ENCODE measurements at regions not wholly inside any gene's neighbourhood (a gene's known extent, or its start where the extent isn't known, plus 50 kb on each side); places are given as distances from the start of the nearest gene placed in this dataset.

DNA sequence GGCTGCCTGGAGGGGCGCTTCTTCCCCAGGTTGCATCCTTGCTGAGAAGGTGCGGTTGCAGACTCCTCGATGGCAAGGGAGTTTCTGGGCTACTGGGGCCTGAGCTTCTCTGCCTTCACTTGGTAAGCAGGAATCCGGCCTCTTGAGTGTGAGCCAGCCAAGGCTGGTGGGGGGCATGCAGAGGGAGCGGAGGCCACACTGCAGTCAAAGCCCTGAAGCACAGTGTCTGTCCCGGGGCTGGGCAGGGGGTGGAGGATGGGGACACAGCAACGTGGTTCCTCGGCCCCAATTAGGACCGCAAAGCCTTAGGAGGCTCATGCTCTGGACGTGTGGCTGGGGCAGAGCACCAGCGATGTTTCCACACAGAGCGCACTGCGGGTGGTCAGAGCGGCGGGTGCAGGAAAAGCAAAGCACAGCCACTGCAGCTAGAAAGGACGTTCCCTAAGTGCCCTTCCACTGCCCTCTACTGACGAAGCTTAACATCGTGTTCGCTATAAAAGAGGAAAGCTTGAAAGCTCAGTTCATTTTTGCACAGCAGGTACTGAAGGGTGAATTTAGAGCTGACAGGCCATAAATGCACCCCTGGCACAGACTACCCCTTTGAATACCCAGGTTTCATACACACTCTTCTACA, 60.7 kb upstream of the COG2 start:
- H3K4me3 ChIP-seq = no peak overlapping the region
- ATAC-seq (peak in 1 of 4 donors; percentile 29), DNase-seq (no peak)
- no peaks in the 10 kb centered on the region for H3K36me3 ChIP-seq
- H3K9me3 ChIP-seq = no peaks in the 10 kb centered on the region
- WGBS (ENCODE audit: insufficient coverage, low coverage, low lambda C conversion rate, missing lambda C conversion rate) = 57% methylated on average over 4 of the region's 19 CpGs
- no peaks in the 10 kb centered on the region for H3K4me1 ChIP-seq
- TF ChIP-seq POLR2A (IDR thresholded peaks at IDR 0.05) = no peak
- TF ChIP-seq, protein P1, sequence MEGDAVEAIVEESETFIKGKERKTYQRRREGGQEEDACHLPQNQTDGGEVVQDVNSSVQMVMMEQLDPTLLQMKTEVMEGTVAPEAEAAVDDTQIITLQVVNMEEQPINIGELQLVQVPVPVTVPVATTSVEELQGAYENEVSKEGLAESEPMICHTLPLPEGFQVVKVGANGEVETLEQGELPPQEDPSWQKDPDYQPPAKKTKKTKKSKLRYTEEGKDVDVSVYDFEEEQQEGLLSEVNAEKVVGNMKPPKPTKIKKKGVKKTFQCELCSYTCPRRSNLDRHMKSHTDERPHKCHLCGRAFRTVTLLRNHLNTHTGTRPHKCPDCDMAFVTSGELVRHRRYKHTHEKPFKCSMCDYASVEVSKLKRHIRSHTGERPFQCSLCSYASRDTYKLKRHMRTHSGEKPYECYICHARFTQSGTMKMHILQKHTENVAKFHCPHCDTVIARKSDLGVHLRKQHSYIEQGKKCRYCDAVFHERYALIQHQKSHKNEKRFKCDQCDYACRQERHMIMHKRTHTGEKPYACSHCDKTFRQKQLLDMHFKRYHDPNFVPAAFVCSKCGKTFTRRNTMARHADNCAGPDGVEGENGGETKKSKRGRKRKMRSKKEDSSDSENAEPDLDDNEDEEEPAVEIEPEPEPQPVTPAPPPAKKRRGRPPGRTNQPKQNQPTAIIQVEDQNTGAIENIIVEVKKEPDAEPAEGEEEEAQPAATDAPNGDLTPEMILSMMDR (IDR thresholded peaks at IDR 0.05) = no peak
- no peaks in the 10 kb centered on the region for H3K27me3 ChIP-seq
- H3K27ac ChIP-seq = no peak overlapping the region
- intact Hi-C loops (cut with DNase I) = no loop called here

DNA sequence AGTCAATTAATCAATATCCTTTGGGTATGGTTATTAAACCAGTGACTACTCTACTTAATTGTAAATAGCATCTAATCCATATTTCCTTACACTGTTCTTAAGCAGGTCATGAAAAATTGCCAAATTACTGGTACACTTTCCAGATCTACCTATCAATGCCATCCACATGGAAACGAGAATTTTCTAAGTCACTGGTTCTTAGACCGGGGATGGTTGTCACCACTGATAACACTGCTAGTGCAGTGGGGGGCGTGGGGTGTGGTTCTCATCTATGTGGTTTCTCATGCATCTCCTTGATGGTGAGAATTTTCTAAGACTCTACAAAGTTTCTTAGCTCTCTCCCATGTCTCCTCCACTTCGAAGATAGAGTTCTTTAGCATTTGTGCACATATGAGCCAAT, 63.7 kb upstream of the COG2 start:
- Histone ChIP-seq H3K27ac (no peak overlapping the region), H3K4me1 (no peaks in the 10 kb centered on the region), H3K36me3 (no peaks in the 10 kb centered on the region), H3K9me3 (no peaks in the 10 kb centered on the region), H3K27me3 (no peaks in the 10 kb centered on the region), H3K4me3 (no peak overlapping the region)
- TF ChIP-seq POLR2A (IDR thresholded peaks at IDR 0.05) = no peak
- TF ChIP-seq, protein P1 (IDR thresholded peaks at IDR 0.05) = no peak
- ATAC-seq = no peak
- WGBS (ENCODE audit: insufficient coverage, low coverage, low lambda C conversion rate, missing lambda C conversion rate) = 49% methylated on average over 4 of the region's 4 CpGs
- DNase-seq = no peak
- intact Hi-C loops (cut with DNase I) = no loop called here

DNA sequence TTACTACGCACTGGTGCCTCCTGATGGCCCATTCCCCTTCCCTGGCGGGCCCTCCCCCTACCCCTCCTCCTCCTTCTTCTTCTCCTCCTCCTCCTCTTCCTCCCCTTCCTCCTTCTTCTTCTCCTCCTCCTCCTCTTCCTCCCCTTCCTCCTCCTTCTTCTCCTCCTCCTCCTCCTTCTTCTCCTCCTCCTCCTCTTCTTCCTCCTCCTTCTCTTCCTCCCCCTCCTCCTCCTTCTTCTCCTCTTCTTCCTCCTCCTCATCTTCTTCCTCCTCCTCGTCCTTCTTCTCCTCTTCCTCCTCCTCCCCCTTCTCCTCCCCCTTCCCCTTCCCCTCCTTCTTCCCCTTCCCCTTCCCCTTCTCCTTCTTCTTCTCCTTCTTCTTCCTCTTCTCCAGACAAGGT, 64.7 kb upstream of the COG2 start:
- intact Hi-C loops (cut with DNase I) = no loop called here
- DNase-seq (no peak), ATAC-seq (no peak)
- no peak for TF ChIP-seq POLR2A (IDR thresholded peaks at IDR 0.05)
- TF ChIP-seq, protein P1 (IDR thresholded peaks at IDR 0.05) = no peak
- no peak overlapping the region for H3K4me3 ChIP-seq
- no peaks in the 10 kb centered on the region for H3K36me3 ChIP-seq
- no peaks in the 10 kb centered on the region for H3K27me3 ChIP-seq
- no peak overlapping the region for H3K27ac ChIP-seq
- H3K4me1 ChIP-seq = no peaks in the 10 kb centered on the region
- H3K9me3 ChIP-seq = no peaks in the 10 kb centered on the region
- 61% methylated on average over 3 of the region's 3 CpGs for WGBS (ENCODE audit: insufficient coverage, low coverage, low lambda C conversion rate, missing lambda C conversion rate)

DNA sequence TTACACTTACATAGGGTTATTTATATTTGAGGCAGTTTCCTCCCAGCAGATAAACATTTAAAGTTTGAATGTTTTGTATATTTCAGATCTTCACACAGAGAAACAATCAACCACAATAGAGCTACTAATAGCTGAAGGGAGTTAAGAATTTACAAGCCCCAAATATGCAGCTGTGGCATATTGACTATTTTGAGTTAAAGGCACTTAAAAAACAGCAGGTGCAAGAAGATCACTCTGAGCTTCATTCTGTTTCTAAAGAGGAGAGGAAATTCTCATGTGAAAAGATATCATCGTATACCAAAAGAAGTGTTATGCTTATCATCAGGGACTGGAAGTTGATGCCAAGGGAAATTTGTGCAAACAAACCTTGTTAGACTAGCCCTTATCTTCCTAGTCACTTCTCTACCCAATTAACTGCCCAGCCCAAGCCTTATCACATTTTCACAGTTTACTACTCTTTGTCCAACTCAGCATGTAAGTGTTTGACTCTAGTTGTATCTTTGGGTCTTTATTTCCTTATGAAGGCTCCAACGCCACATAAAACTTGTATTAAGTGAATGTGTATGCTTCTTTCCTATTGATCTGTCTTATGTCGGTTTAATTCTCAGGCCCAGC, 66.3 kb upstream of the COG2 start:
- no peaks in the 10 kb centered on the region for H3K36me3 ChIP-seq
- no peaks in the 10 kb centered on the region for H3K27me3 ChIP-seq
- no peaks in the 10 kb centered on the region for H3K4me1 ChIP-seq
- no peaks in the 10 kb centered on the region for H3K9me3 ChIP-seq
- 51% methylated on average over 3 of the region's 3 CpGs for WGBS (ENCODE audit: insufficient coverage, low coverage, low lambda C conversion rate, missing lambda C conversion rate)
- intact Hi-C loops (cut with DNase I) = no loop called here
- no peak for ATAC-seq
- no peak overlapping the region for H3K4me3 ChIP-seq
- TF ChIP-seq, protein P1 (IDR thresholded peaks at IDR 0.05) = no peak
- TF ChIP-seq POLR2A (IDR thresholded peaks at IDR 0.05) = no peak
- DNase-seq = no peak
- H3K27ac ChIP-seq = no peak overlapping the region
